Right lobe of liver (tissue), 6 donors: ENCODE measurements at regions not wholly inside any gene's neighbourhood (a gene's known extent, or its start where the extent isn't known, plus 50 kb on each side); places are given as distances from the start of the nearest gene placed in this dataset.
"Not testable (repeated sequence)": the region's sequence is repeated elsewhere in the genome, so short reads cannot be mapped to it uniquely, and the experiment has no call there.

ENCODE experiments used
- ATAC-seq, 4 donors: fragments of 200-7000 bp; cut with Tn5 transposase; one replicate each; pipeline ENCODE4 v1.9.1; 2020; ENCODE audit warnings: mild to moderate bottlenecking in 4 of 4, moderate library complexity in 4 of 4
- DNase-seq, 3 donors: peaks; one replicate each; pipeline ENCODE4 v3.0.0-alpha.2; 2020
- H3K27ac ChIP-seq, 3 donors: fragments of 200-600 bp; one replicate each; pipeline ENCODE4 v1.8.0; 2022
- H3K27me3 ChIP-seq, 2 donors: fragments of 200-600 bp; one replicate each; pipeline ENCODE4 v1.8.0; 2022
- H3K36me3 ChIP-seq, 4 donors: fragments of 200-600 bp; sonication (generic) in 1 of 4; one replicate each; pipeline versions ENCODE4 v1.5.1 to v1.8.0; 2017 to 2022; ENCODE audit warnings: control low read depth in 1 of 4
- H3K4me1 ChIP-seq, 4 donors: fragments of 200-600 bp; sonication (generic) in 1 of 4; one replicate each; pipeline versions ENCODE4 v1.5.1 to v1.8.0; 2017 to 2022; ENCODE audit warnings: control low read depth in 1 of 4
- H3K4me3 ChIP-seq, 3 donors: fragments of 200-600 bp; one replicate each; pipeline ENCODE4 v1.8.0; 2022
- H3K9me3 ChIP-seq, 4 donors: fragments of 200-600 bp; sonication (generic) in 1 of 4; one replicate each; pipeline versions ENCODE4 v1.5.1 to v1.8.0; 2017 to 2022; ENCODE audit warnings: control low read depth in 1 of 4
- CTCF ChIP-seq, 4 donors: fragments of 200-600 bp in 3 of 4; fragments of 450-650 bp in 1 of 4; IDR thresholded peaks; one replicate each; pipeline versions ENCODE4 v1.5.1 to v1.8.0; 2016 to 2022; ENCODE audit warnings: antibody characterized with exemption in 4 of 4, mild to moderate bottlenecking in 2 of 4
- POLR2A ChIP-seq: fragments of 450-650 bp; IDR thresholded peaks from one replicate; pipeline ENCODE4 v1.6.1; 2017; ENCODE audit warnings: antibody characterized with exemption, mild to moderate bottlenecking
- WGBS: methylation state at CpG from one replicate; pipeline ENCODE4 v1.1.6; 2018; ENCODE audit warnings: low coverage, low lambda C conversion rate; ENCODE audit not compliant: insufficient coverage; ENCODE audit errors: missing lambda C conversion rate; 5-methylcytosine and 5-hydroxymethylcytosine counted together
- intact Hi-C, 2 donors: fragments of 100-400 bp; cut with DNase I; formaldehyde crosslinking; loops; one replicate each; pipeline versions ENCODE4 v1.11.2 to v1.14.1; 2022
- donor health status: DM: no; HTN: yes; CAD: no.
- donor health status: DM: no; HTN: no; CAD: no.
- donor health status: DM: no; HTN: no; CAD: no.
- donor health status: DM: no; HTN: yes; CAD: no.
- donor health status: DM: no; HTN: yes; CAD: no.

GRCh38 chr1:106380772-106381171, 675.7 kb upstream of the PRMT6 start:
- Histone ChIP-seq H3K4me3 (no peak overlapping the region), H3K27me3 (no peaks in the 10 kb centered on the region), H3K36me3 (no peaks in the 10 kb centered on the region), H3K4me1 (no peaks in the 10 kb centered on the region), H3K27ac (no peak overlapping the region), H3K9me3 (no peaks in the 10 kb centered on the region)
- no peak for DNase-seq
- 21% methylated on average over 1 of the region's 1 CpG for WGBS
- ATAC-seq: no peak
- TF ChIP-seq CTCF (IDR thresholded peaks at IDR 0.05) (no peak), POLR2A (no peak)
- intact Hi-C loops: no loop called here

- H3K27me3 ChIP-seq, H3K9me3 ChIP-seq, ATAC-seq, H3K36me3 ChIP-seq, DNase-seq, intact Hi-C loops, H3K4me3 ChIP-seq, H3K27ac ChIP-seq, H3K4me1 ChIP-seq: not testable (repeated sequence)
- WGBS: 29% methylated on average over 4 of the region's 4 CpGs
These were observed 667.3 kb upstream of the PRMT6 start for GRCh38 chr1:106389160-106389559.

GRCh38 chr1:106393046-106393445, 663.4 kb upstream of the PRMT6 start:
- intact Hi-C loops: no loop called here
- H3K4me1 ChIP-seq: no peaks in the 10 kb centered on the region
- no peak overlapping the region for H3K4me3 ChIP-seq
- TF ChIP-seq CTCF (IDR thresholded peaks at IDR 0.05) (no peak), POLR2A (no peak)
- ATAC-seq: no peak
- no peaks in the 10 kb centered on the region for H3K36me3 ChIP-seq
- 21% methylated on average over 1 of the region's 1 CpG for WGBS
- H3K9me3 ChIP-seq: no peaks in the 10 kb centered on the region
- H3K27me3 ChIP-seq: no peaks in the 10 kb centered on the region
- DNase-seq: no peak
- H3K27ac ChIP-seq: no peak overlapping the region

GRCh38 chr1:106396020-106396419, 660.5 kb upstream of the PRMT6 start:
- Histone ChIP-seq H3K27me3 (no peaks in the 10 kb centered on the region), H3K9me3 (no peaks in the 10 kb centered on the region), H3K4me3 (no peak overlapping the region), H3K36me3 (no peaks in the 10 kb centered on the region), H3K27ac (no peak overlapping the region), H3K4me1 (no peaks in the 10 kb centered on the region)
- DNase-seq (no peak), ATAC-seq (no peak)
- TF ChIP-seq POLR2A: no peak
- TF ChIP-seq CTCF (IDR thresholded peaks at IDR 0.05): no peak
- intact Hi-C loops: no loop called here

GRCh38 chr1:106398391-106398790, 658.1 kb upstream of the PRMT6 start:
- H3K9me3 ChIP-seq: no peaks in the 10 kb centered on the region
- 35% methylated on average over 5 of the region's 5 CpGs for WGBS
- intact Hi-C loops: no loop called here
- H3K27me3 ChIP-seq: no peaks in the 10 kb centered on the region
- TF ChIP-seq CTCF (IDR thresholded peaks at IDR 0.05) (no peak), POLR2A (no peak)
- no peak for DNase-seq
- H3K4me1 ChIP-seq: no peaks in the 10 kb centered on the region
- H3K27ac ChIP-seq: no peak overlapping the region
- H3K36me3 ChIP-seq: no peaks in the 10 kb centered on the region
- no peak overlapping the region for H3K4me3 ChIP-seq
- no peak for ATAC-seq
